GM06990 (cell line): ENCODE measurements at regions not wholly inside any gene's neighbourhood (a gene's known extent, or its start where the extent isn't known, plus 50 kb on each side); places are given as distances from the start of the nearest gene placed in this dataset.

Experiments
- DNase-seq: peaks from one replicate; pipeline ENCODE4 v3.0.0-alpha.2; 2011; ENCODE audit not compliant: insufficient read length; ENCODE audit errors: extremely low read depth
- H3K27me3 ChIP-seq: replicated peaks from 2 replicates; pipeline ENCODE4 v1.6.0; 2011; ENCODE audit warnings: low read length; ENCODE audit not compliant: control insufficient read depth, insufficient read depth
- H3K36me3 ChIP-seq: 2 replicates; pipeline ENCODE4 v1.5.1; 2011; ENCODE audit warnings: low read length; ENCODE audit not compliant: control insufficient read depth, insufficient read depth
- H3K4me3 ChIP-seq: replicated peaks from 2 replicates; pipeline ENCODE4 v1.5.1; 2011; ENCODE audit warnings: low read depth, mild to moderate bottlenecking, control low read depth, low read length
- CTCF ChIP-seq: IDR thresholded peaks from 2 replicates; pipeline ENCODE4 v1.5.1; 2011; ENCODE audit warnings: low read length, control low read depth, mild to moderate bottlenecking, inconsistent platforms; ENCODE audit not compliant: insufficient read depth, poor library complexity, severe bottlenecking

- no peak for TF ChIP-seq CTCF
- no peak for DNase-seq
- Histone ChIP-seq H3K4me3 (no peak overlapping the region), H3K27me3 (no peaks in the 10 kb centered on the region), H3K36me3 (no peaks in the 10 kb centered on the region)
These were observed 483.0 kb downstream of the KDM4C start for GRCh38 chr9:7240569-7241311.

GRCh38 chr9:7239708-7240107 is 481.9 kb downstream of the KDM4C start:
- no peak for TF ChIP-seq CTCF
- no peak overlapping the region for H3K4me3 ChIP-seq
- DNase-seq: no peak
- H3K36me3 ChIP-seq: no peaks in the 10 kb centered on the region
- H3K27me3 ChIP-seq: no peaks in the 10 kb centered on the region

- H3K27me3 ChIP-seq: no peaks in the 10 kb centered on the region
- no peak overlapping the region for H3K4me3 ChIP-seq
- no peak for TF ChIP-seq CTCF
- DNase-seq: no peak
- no peaks in the 10 kb centered on the region for H3K36me3 ChIP-seq
These were observed 480.5 kb downstream of the KDM4C start for GRCh38 chr9:7238247-7238637.

- H3K27me3 ChIP-seq: no peaks in the 10 kb centered on the region
- no peak for DNase-seq
- TF ChIP-seq CTCF: no peak
- H3K36me3 ChIP-seq: no peaks in the 10 kb centered on the region
- H3K4me3 ChIP-seq: no peak overlapping the region
These were observed 479.9 kb downstream of the KDM4C start for GRCh38 chr9:7237473-7238246.

- Histone ChIP-seq H3K36me3 (no peaks in the 10 kb centered on the region), H3K4me3 (no peak overlapping the region), H3K27me3 (no peaks in the 10 kb centered on the region)
- no peak for TF ChIP-seq CTCF
- no peak for DNase-seq
These were observed 478.4 kb downstream of the KDM4C start for GRCh38 chr9:7236186-7236585.
